Vagina (tissue), 2 donors: ENCODE measurements at regions not wholly inside any gene's neighbourhood (a gene's known extent, or its start where the extent isn't known, plus 50 kb on each side); places are given as distances from the start of the nearest gene placed in this dataset.

Experiments
- DNase-seq, 2 donors: peaks; one replicate each; pipeline ENCODE4 v3.0.0-alpha.2; 2017; ENCODE audit errors: extremely low spot score in 2 of 2
- H3K27ac ChIP-seq: fragments of 200-600 bp; sonication (generic); one replicate; pipeline ENCODE4 v1.5.1; 2019
- H3K27me3 ChIP-seq: fragments of 200-600 bp; sonication (generic); one replicate; pipeline ENCODE4 v1.5.1; 2019
- H3K36me3 ChIP-seq, 2 donors: fragments of 200-600 bp; sonication (generic); one replicate each; pipeline ENCODE4 v1.5.1; 2017 to 2019
- H3K4me1 ChIP-seq: fragments of 200-600 bp; sonication (generic); one replicate; pipeline ENCODE4 v1.5.1; 2019
- H3K4me3 ChIP-seq, 2 donors: fragments of 200-600 bp; sonication (generic); 1 replicate in 1 of 2; 2 replicates in 1 of 2; pipeline ENCODE4 v1.5.1; 2016 to 2019
- H3K9me3 ChIP-seq: fragments of 200-600 bp; sonication (generic); one replicate; pipeline ENCODE4 v1.5.1; 2019
- CTCF ChIP-seq, 3 experiments: fragments of 450-650 bp in 2 of 3; fragments of 200-600 bp in 1 of 3; sonication (generic) in 1 of 3; IDR thresholded peaks; one replicate each; pipeline ENCODE4 v1.5.1; 2017 to 2019; ENCODE audit warnings: antibody characterized with exemption in 3 of 3, mild to moderate bottlenecking in 2 of 3, moderate library complexity in 2 of 3
- POLR2A ChIP-seq, 2 donors: fragments of 450-650 bp; IDR thresholded peaks; one replicate each; pipeline ENCODE4 v1.6.1; 2017; ENCODE audit warnings: antibody characterized with exemption in 2 of 2, mild to moderate bottlenecking in 2 of 2, moderate library complexity in 2 of 2
- POLR2AphosphoS5 ChIP-seq, 2 donors: sonication (generic); formaldehyde crosslinking; IDR thresholded peaks; one replicate each; pipeline ENCODE4 v1.9.0; 2017; ENCODE audit warnings: antibody characterized with exemption in 2 of 2, mild to moderate bottlenecking in 2 of 2, low read depth in 1 of 2; ENCODE audit not compliant: insufficient read depth in 1 of 2
- intact Hi-C: fragments of 100-400 bp; cut with DNase I; formaldehyde crosslinking; loops from one replicate; pipeline ENCODE4 v1.15.1; 2023

- no peaks in the 10 kb centered on the region for H3K27me3 ChIP-seq
- no peaks in the 10 kb centered on the region for H3K36me3 ChIP-seq
- TF ChIP-seq POLR2A (IDR thresholded peaks at IDR 0.05) (no peak), POLR2AphosphoS5 (IDR thresholded peaks at IDR 0.05; ENCODE audit: insufficient read depth in 1 of 2, low read depth in 1 of 2) (no peak), CTCF (IDR thresholded peaks at IDR 0.05) (no peak)
- H3K9me3 ChIP-seq: no peaks in the 10 kb centered on the region
- H3K4me3 ChIP-seq: no peak overlapping the region
- DNase-seq: no peak
- H3K27ac ChIP-seq: no peak overlapping the region
- intact Hi-C loops: no loop called here
- peaks cover 6% of the 10 kb centered on the region for H3K4me1 ChIP-seq
These were observed 255.6 kb downstream of the TBL1XR1 start for GRCh38 chr3:176941689-176942088.

- TF ChIP-seq CTCF (IDR thresholded peaks at IDR 0.05) (peak in 1 of 3 experiments; percentile 62), POLR2A (IDR thresholded peaks at IDR 0.05) (no peak), POLR2AphosphoS5 (IDR thresholded peaks at IDR 0.05; ENCODE audit: insufficient read depth in 1 of 2, low read depth in 1 of 2) (peak in 1 of 2 donors; percentile 30)
- no peak for DNase-seq
- H3K4me1 ChIP-seq: peaks cover 6% of the 10 kb centered on the region
- intact Hi-C loops: no loop called here
- H3K27me3 ChIP-seq: no peaks in the 10 kb centered on the region
- H3K27ac ChIP-seq: no peak overlapping the region
- H3K36me3 ChIP-seq: no peaks in the 10 kb centered on the region
- no peaks in the 10 kb centered on the region for H3K9me3 ChIP-seq
- H3K4me3 ChIP-seq: no peak overlapping the region
These were observed 258.1 kb downstream of the TBL1XR1 start for GRCh38 chr3:176939022-176939817.

GRCh38 chr3:176937994-176938393, 259.3 kb downstream of the TBL1XR1 start:
- DNase-seq: no peak
- Histone ChIP-seq H3K27me3 (no peaks in the 10 kb centered on the region), H3K4me3 (no peak overlapping the region), H3K4me1 (peaks cover 6% of the 10 kb centered on the region), H3K27ac (no peak overlapping the region), H3K9me3 (no peaks in the 10 kb centered on the region), H3K36me3 (no peaks in the 10 kb centered on the region)
- no peak for TF ChIP-seq POLR2A (IDR thresholded peaks at IDR 0.05)
- TF ChIP-seq CTCF (IDR thresholded peaks at IDR 0.05): no peak
- TF ChIP-seq POLR2AphosphoS5 (IDR thresholded peaks at IDR 0.05; ENCODE audit: insufficient read depth in 1 of 2, low read depth in 1 of 2): no peak
- intact Hi-C loops: no loop called here

GRCh38 chr3:176937541-176937940, 259.7 kb downstream of the TBL1XR1 start:
- TF ChIP-seq POLR2A (IDR thresholded peaks at IDR 0.05) (no peak), POLR2AphosphoS5 (IDR thresholded peaks at IDR 0.05; ENCODE audit: insufficient read depth in 1 of 2, low read depth in 1 of 2) (no peak), CTCF (IDR thresholded peaks at IDR 0.05) (no peak)
- no peaks in the 10 kb centered on the region for H3K27me3 ChIP-seq
- no peaks in the 10 kb centered on the region for H3K36me3 ChIP-seq
- H3K4me1 ChIP-seq: peaks cover 6% of the 10 kb centered on the region
- DNase-seq: no peak
- intact Hi-C loops: no loop called here
- no peaks in the 10 kb centered on the region for H3K9me3 ChIP-seq
- H3K4me3 ChIP-seq: no peak overlapping the region
- no peak overlapping the region for H3K27ac ChIP-seq

- Histone ChIP-seq H3K4me3 (no peak overlapping the region), H3K36me3 (no peaks in the 10 kb centered on the region), H3K27me3 (no peaks in the 10 kb centered on the region), H3K4me1 (peaks cover 6% of the 10 kb centered on the region), H3K9me3 (no peaks in the 10 kb centered on the region), H3K27ac (no peak overlapping the region)
- TF ChIP-seq CTCF (IDR thresholded peaks at IDR 0.05) (no peak), POLR2A (IDR thresholded peaks at IDR 0.05) (no peak), POLR2AphosphoS5 (IDR thresholded peaks at IDR 0.05; ENCODE audit: insufficient read depth in 1 of 2, low read depth in 1 of 2) (no peak)
- intact Hi-C loops: no loop called here
- DNase-seq: no peak
These were observed 261.9 kb downstream of the TBL1XR1 start for GRCh38 chr3:176935194-176935888.
